HepG2 (cell line): ENCODE measurements at regions not wholly inside any gene's neighbourhood (a gene's known extent, or its start where the extent isn't known, plus 50 kb on each side); places are given as distances from the start of the nearest gene placed in this dataset.
A peak's percentile ranks its signal among the peaks of the same experiment; 100 is the strongest.

Experiments
- ATAD3A ChIP-seq: sonication (generic); formaldehyde crosslinking; IDR thresholded peaks from 2 replicates; pipeline ENCODE4 v1.4.0; 2020; ENCODE audit warnings: missing genetic modification reagents
- DMAP1 ChIP-seq: IDR thresholded peaks from 2 replicates; pipeline ENCODE4 v1.6.1; 2016
- EP300 ChIP-seq, 3 experiments: sonication (generic) in 1 of 3; formaldehyde crosslinking in 1 of 3; IDR thresholded peaks; 2 replicates each; pipeline versions ENCODE4 v1.5.1 to v1.6.1; 2011 to 2020; ENCODE audit warnings: low read depth in 2 of 3, low read length in 2 of 3, borderline replicate concordance in 1 of 3, improper control_type of control experiment in 1 of 3, mild to moderate bottlenecking in 1 of 3, missing genetic modification reagents in 1 of 3, moderate library complexity in 1 of 3
- ESRRA ChIP-seq: sonication (generic); formaldehyde crosslinking; IDR thresholded peaks from 2 replicates; pipeline ENCODE4 v1.5.1; 2020; ENCODE audit warnings: mild to moderate bottlenecking, low read depth, missing genetic modification reagents
- IRX3 ChIP-seq: sonication (generic); formaldehyde crosslinking; IDR thresholded peaks from 2 replicates; pipeline ENCODE4 v1.8.1; 2023; ENCODE audit warnings: mild to moderate bottlenecking, low read depth, missing genetic modification reagents, borderline replicate concordance
- KLF11 ChIP-seq: IDR thresholded peaks from 2 replicates; pipeline ENCODE4 v1.6.1; 2016; ENCODE audit warnings: missing compliant biosample characterization
- NONO ChIP-seq, 2 experiments: fragments of 450-650 bp in 1 of 2; sonication (generic) in 1 of 2; formaldehyde crosslinking in 1 of 2; IDR thresholded peaks in 1 of 2; conservative IDR thresholded peaks in 1 of 2; 2 replicates each; pipeline versions ENCODE4 v1.6.1 to v1.8.0; 2017 to 2022; ENCODE audit warnings: mild to moderate bottlenecking in 1 of 2, missing genetic modification reagents in 1 of 2, moderate library complexity in 1 of 2
- WIZ ChIP-seq: sonication (generic); formaldehyde crosslinking; IDR thresholded peaks from 2 replicates; pipeline ENCODE4 v1.5.1; 2020; ENCODE audit warnings: mild to moderate bottlenecking, missing genetic modification reagents
- ZNF3 ChIP-seq: IDR thresholded peaks from 2 replicates; pipeline ENCODE4 v1.7.0; 2017; ENCODE audit warnings: inconsistent platforms
- ZNF383 ChIP-seq: sonication (generic); formaldehyde crosslinking; IDR thresholded peaks from 2 replicates; pipeline ENCODE4 v1.4.0; 2020; ENCODE audit warnings: missing genetic modification reagents, mild to moderate bottlenecking, borderline replicate concordance
- TF ChIP-seq, protein P1 (sequence below): IDR thresholded peaks from 2 replicates; pipeline ENCODE4 v1.6.1; 2016; ENCODE audit warnings: missing biosample characterization, missing genetic modification reagents, low read depth
- TF ChIP-seq, protein P2 (sequence below): sonication (generic); formaldehyde crosslinking; conservative IDR thresholded peaks from 2 replicates; pipeline ENCODE4 v1.4.0; 2020; ENCODE audit warnings: missing genetic modification reagents
- TF ChIP-seq, protein P3 (sequence below): sonication (generic); formaldehyde crosslinking; IDR thresholded peaks from 2 replicates; pipeline ENCODE4 v1.8.0; 2023; ENCODE audit warnings: mild to moderate bottlenecking, missing genetic modification reagents
- TF ChIP-seq, protein P4 (sequence below), 2 experiments: sonication (generic) in 1 of 2; formaldehyde crosslinking in 1 of 2; IDR thresholded peaks; 2 replicates each; pipeline versions ENCODE4 v1.6.1 to v1.9.0; 2014 to 2022; ENCODE audit warnings: antibody characterized with exemption in 1 of 2, borderline replicate concordance in 1 of 2, inconsistent platforms in 1 of 2, low read depth in 1 of 2, missing genetic modification reagents in 1 of 2
- TF ChIP-seq, protein P5 (sequence below): sonication (generic); formaldehyde crosslinking; IDR thresholded peaks from 2 replicates; pipeline ENCODE4 v1.5.0; 2020; ENCODE audit warnings: missing genetic modification reagents, mild to moderate bottlenecking, borderline replicate concordance

GRCh38 chr7:131157530-131158243 lies 170.0 kb upstream of the MKLN1 start (continued):
- TF ChIP-seq, protein P1, sequence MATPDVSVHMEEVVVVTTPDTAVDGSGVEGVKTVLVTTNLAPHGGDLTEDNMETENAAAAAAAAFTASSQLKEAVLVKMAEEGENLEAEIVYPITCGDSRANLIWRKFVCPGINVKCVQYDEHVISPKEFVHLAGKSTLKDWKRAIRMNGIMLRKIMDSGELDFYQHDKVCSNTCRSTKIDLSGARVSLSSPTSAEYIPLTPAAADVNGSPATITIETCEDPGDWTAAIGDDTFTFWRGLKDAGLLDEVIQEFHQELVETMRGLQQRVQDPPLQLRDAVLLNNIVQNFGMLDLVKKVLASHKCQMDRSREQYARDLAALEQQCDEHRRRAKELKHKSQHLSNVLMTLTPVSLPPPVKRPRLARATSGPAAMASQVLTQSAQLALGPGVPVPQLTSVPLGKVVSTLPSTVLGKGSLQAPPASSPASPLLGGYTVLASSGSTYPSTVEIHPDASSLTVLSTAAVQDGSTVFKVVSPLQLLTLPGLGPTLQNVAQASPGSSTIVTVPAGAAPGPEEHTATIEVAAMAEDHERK (CRISPR knock-in tag) = no peak
- TF ChIP-seq KLF11 (CRISPR knock-in tag) (no peak), ZNF383 (CRISPR knock-in tag) (no peak), ESRRA (no peak), EP300 (IDR thresholded peaks at IDR 0.05; ENCODE audit: low read depth in 2 of 2, low read length in 2 of 2) (peak in 1 of 2 experiments; percentile 51; a peak in 1 of 4 replicates), EP300 (CRISPR knock-in tag; IDR thresholded peaks at IDR 0.05; ENCODE audit: borderline replicate concordance) (no peak), NONO (IDR thresholded peaks at IDR 0.05) (no peak), NONO (CRISPR knock-in tag; conservative IDR thresholded peaks at IDR 0.05) (no peak), ATAD3A (CRISPR knock-in tag) (no peak), DMAP1 (CRISPR knock-in tag) (no peak), IRX3 (CRISPR knock-in tag) (no peak), ZNF3 (no peak), WIZ (CRISPR knock-in tag) (no peak)
- TF ChIP-seq, protein P2, sequence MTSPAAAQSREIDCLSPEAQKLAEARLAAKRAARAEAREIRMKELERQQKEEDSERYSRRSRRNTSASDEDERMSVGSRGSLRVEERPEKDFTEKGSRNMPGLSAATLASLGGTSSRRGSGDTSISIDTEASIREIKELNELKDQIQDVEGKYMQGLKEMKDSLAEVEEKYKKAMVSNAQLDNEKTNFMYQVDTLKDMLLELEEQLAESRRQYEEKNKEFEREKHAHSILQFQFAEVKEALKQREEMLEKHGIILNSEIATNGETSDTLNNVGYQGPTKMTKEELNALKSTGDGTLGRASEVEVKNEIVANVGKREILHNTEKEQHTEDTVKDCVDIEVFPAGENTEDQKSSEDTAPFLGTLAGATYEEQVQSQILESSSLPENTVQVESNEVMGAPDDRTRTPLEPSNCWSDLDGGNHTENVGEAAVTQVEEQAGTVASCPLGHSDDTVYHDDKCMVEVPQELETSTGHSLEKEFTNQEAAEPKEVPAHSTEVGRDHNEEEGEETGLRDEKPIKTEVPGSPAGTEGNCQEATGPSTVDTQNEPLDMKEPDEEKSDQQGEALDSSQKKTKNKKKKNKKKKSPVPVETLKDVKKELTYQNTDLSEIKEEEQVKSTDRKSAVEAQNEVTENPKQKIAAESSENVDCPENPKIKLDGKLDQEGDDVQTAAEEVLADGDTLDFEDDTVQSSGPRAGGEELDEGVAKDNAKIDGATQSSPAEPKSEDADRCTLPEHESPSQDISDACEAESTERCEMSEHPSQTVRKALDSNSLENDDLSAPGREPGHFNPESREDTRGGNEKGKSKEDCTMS (CRISPR knock-in tag) = no peak
- TF ChIP-seq, protein P3, sequence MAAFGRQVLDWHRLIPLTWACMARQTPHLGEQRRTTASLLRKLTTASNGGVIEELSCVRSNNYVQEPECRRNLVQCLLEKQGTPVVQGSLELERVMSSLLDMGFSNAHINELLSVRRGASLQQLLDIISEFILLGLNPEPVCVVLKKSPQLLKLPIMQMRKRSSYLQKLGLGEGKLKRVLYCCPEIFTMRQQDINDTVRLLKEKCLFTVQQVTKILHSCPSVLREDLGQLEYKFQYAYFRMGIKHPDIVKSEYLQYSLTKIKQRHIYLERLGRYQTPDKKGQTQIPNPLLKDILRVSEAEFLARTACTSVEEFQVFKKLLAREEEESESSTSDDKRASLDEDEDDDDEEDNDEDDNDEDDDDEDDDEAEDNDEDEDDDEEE (CRISPR knock-in tag) = no peak
- TF ChIP-seq, protein P4, sequence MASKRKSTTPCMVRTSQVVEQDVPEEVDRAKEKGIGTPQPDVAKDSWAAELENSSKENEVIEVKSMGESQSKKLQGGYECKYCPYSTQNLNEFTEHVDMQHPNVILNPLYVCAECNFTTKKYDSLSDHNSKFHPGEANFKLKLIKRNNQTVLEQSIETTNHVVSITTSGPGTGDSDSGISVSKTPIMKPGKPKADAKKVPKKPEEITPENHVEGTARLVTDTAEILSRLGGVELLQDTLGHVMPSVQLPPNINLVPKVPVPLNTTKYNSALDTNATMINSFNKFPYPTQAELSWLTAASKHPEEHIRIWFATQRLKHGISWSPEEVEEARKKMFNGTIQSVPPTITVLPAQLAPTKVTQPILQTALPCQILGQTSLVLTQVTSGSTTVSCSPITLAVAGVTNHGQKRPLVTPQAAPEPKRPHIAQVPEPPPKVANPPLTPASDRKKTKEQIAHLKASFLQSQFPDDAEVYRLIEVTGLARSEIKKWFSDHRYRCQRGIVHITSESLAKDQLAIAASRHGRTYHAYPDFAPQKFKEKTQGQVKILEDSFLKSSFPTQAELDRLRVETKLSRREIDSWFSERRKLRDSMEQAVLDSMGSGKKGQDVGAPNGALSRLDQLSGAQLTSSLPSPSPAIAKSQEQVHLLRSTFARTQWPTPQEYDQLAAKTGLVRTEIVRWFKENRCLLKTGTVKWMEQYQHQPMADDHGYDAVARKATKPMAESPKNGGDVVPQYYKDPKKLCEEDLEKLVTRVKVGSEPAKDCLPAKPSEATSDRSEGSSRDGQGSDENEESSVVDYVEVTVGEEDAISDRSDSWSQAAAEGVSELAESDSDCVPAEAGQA (IDR thresholded peaks at IDR 0.05; ENCODE audit: low read depth) = no peak
- TF ChIP-seq, protein P4 (CRISPR knock-in tag; IDR thresholded peaks at IDR 0.05; ENCODE audit: borderline replicate concordance) = no peak
- TF ChIP-seq, protein P5, sequence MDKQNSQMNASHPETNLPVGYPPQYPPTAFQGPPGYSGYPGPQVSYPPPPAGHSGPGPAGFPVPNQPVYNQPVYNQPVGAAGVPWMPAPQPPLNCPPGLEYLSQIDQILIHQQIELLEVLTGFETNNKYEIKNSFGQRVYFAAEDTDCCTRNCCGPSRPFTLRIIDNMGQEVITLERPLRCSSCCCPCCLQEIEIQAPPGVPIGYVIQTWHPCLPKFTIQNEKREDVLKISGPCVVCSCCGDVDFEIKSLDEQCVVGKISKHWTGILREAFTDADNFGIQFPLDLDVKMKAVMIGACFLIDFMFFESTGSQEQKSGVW = no peak
